ENCODE measurements at regions not wholly inside any gene's neighbourhood (a gene's known extent, or its start where the extent isn't known, plus 50 kb on each side); places are given as distances from the start of the nearest gene placed in this dataset.

DNA sequence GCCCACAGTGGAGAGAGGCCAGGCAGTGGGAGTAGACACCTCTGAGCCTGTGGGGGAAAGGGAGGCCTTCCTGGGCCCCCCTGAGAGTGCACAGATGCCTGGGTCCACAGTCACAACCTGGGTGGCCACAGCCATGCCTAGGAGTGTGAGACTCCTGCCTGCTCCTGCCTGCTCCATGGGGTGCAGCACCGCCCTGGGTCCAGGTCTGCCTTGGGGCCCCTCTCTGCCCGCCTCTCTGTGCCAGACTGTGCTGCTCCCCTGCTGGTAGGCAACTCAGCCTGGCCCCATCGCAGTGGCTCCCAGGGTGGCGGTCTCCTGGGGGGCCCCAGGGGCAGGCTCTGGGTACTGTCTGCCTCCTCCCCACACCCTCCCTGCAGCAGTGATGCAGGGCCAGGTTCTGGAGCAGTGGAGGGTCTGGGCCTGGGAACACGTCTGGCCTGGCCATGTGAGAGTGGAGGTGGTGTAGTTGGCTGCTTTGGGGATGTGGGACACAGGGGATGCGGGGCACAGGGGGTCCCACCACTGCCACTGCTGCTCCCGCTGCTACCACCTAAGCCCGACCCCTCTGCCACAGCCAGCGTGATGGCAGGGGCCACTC is 60.1 kb upstream of the DLX2 start:
- TF ChIP-seq EZH2 (IDR thresholded peaks at IDR 0.05; ENCODE audit: insufficient read depth, poor library complexity, severe bottlenecking) (no peak), EZH2phosphoT487 (IDR thresholded peaks at IDR 0.05; ENCODE audit: insufficient read depth, low read depth) (no peak)

Measured in GM23248 (cell line).